D721Med (cell line): ENCODE measurements at regions not wholly inside any gene's neighbourhood (a gene's known extent, or its start where the extent isn't known, plus 50 kb on each side); places are given as distances from the start of the nearest gene placed in this dataset.

Experiments
- DNase-seq: peaks from one replicate; pipeline ENCODE4 v3.0.0; 2011; ENCODE audit warnings: low spot score; ENCODE audit not compliant: insufficient read length
- FAIRE-seq: peaks from 2 replicates; lab custom pipeline; 2011; peaks lifted over from hg19 to GRCh38; lab: Jason Lieb, UNC
- TF ChIP-seq, protein P1 (sequence below): IDR thresholded peaks from 2 replicates; pipeline ENCODE4 v1.5.1; 2012; ENCODE audit warnings: mild to moderate bottlenecking, control low read depth; ENCODE audit not compliant: insufficient read depth; ENCODE audit errors: missing control alignments

DNA sequence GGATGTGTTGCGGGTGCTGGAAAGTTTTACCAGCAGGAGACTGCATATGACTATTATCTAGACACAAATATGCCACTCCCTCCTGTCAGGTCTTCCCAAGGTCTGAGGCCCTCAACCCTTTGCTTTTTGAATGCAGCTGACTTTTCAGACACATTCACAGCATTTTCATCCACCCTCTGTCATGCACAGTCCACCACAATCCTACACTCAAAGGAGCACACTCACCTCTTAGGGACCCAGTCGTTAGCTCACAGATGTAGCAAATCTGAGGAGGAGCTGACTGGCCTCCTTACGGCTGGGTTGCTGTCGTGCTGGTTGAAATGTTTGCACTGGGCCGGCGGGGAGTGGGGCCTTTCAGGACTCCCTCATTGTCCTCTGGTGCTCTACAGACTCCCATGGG, 479.4 kb downstream of the IRS2 start:
- FAIRE-seq (no peak), DNase-seq (no peak)
- TF ChIP-seq, protein P1, sequence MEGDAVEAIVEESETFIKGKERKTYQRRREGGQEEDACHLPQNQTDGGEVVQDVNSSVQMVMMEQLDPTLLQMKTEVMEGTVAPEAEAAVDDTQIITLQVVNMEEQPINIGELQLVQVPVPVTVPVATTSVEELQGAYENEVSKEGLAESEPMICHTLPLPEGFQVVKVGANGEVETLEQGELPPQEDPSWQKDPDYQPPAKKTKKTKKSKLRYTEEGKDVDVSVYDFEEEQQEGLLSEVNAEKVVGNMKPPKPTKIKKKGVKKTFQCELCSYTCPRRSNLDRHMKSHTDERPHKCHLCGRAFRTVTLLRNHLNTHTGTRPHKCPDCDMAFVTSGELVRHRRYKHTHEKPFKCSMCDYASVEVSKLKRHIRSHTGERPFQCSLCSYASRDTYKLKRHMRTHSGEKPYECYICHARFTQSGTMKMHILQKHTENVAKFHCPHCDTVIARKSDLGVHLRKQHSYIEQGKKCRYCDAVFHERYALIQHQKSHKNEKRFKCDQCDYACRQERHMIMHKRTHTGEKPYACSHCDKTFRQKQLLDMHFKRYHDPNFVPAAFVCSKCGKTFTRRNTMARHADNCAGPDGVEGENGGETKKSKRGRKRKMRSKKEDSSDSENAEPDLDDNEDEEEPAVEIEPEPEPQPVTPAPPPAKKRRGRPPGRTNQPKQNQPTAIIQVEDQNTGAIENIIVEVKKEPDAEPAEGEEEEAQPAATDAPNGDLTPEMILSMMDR, result no peak

DNA sequence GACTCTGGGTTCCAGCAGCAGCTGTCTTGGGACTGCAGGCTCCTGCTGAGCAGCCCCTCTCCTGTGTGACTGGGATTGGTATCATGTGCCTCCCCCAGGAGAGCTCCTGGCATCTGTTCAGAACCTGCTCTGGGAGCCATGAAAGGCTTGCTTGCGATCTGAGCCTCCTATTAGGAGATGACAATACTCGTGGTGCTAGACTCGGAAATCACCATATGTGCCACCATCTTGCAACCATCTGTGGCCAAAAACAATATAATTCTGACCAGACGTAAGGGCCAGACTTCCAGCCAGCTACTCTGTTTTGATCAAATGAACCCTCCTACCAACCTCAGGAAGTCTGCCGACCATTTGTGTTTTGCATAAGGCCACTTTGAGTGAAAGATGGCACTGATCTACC, 484.7 kb downstream of the IRS2 start:
- TF ChIP-seq, protein P1, result no peak
- FAIRE-seq (no peak), DNase-seq (no peak)

DNA sequence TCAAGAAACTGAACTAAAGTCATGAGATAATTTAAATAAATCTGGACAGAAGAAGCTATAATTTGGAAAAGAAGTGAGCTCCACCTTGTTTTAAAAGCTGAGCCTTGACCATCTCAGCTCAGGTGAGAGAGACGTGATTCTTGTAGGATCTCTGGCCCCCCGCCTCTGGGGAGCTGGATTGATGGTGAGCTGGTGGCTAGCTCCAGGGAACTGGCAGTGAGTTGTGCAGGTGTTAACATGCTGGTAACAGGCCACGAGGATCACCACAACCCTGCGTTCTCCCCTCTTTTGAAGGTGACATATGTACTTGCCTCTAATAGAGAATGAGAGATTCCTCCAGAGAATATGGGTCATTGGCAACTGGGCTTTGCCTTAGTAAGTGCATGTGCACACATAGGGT, 485.1 kb downstream of the IRS2 start:
- TF ChIP-seq, protein P1, result no peak
- DNase-seq, result no peak
- no peak for FAIRE-seq

DNA sequence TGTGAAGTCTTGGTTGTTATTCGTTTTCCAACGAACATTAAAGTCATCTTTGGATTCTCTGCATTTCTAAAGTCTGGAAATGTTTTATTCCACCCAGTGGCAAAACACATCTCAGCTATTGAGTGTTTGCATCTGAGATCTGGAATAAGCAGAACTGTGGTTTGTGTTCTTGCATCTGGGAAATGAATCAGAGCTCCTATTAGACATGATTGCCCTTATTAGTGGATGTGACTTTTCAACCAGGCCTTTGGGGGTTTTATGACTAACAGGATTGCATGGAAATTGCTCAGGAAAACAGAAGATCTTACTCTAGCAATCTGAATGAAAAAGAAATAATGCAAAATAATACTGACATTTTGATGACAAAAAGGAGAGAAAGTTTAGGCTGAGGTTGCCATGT, 488.8 kb downstream of the IRS2 start:
- DNase-seq (no peak), FAIRE-seq (no peak)
- TF ChIP-seq, protein P1, result no peak

DNA sequence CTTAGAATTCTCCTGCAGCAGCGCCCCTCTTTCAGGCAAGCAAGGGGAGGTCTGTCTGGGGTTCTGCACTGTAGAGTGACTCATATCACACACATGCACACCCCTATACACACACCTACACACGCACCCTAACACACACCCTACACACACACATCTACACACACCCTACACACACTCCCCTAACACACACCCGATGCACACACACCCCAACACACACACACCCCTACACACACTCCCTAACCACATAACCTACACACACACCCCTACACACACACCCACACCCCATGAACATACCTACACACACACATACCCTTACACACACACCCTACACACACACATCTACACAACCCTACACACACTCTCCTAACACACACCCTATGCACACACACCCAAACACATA, 493.2 kb downstream of the IRS2 start:
- TF ChIP-seq, protein P1, result no peak
- FAIRE-seq (no peak), DNase-seq (no peak)

DNA sequence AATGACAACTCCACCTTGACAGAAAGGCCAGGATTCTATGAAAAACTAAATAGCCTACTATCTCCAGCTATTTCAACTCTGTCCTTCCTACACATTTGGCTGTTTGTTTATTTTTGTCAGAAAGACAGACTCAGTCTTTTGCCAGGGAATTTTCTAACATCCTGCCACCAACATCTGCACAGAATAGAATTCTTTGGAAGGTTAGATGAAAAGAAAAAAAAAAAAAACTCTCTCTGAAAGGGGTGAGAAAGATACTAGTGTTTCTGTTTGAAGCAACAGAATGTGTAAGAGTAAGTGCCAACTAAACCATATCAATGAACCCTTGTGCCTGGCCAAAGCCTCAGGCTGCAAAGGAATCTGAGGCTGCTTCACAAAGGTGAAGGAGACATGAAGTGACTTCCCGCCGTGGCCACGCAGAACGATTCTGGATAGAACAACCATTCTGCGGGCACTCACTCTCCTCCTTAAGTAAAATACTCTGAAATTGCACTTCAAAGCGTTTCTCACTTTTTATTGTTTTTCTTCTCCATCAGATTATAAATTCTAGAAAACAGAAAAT, 498.2 kb downstream of the IRS2 start:
- FAIRE-seq (no peak), DNase-seq (no peak)
- TF ChIP-seq, protein P1, result no peak

GRCh38 chr13:109287553-109287952, 498.8 kb downstream of the IRS2 start:
- FAIRE-seq (no peak), DNase-seq (no peak)
- TF ChIP-seq, protein P1, result no peak
